Neural progenitor cell (in vitro differentiated cells): ENCODE measurements at regions not wholly inside any gene's neighbourhood (a gene's known extent, or its start where the extent isn't known, plus 50 kb on each side); places are given as distances from the start of the nearest gene placed in this dataset.

Experiments used
- CTCF ChIP-seq: fragments of 200-600 bp; sonication (generic); IDR thresholded peaks from 2 replicates; pipeline ENCODE4 v1.5.1; 2017; ENCODE audit warnings: antibody characterized with exemption, mild to moderate bottlenecking
- EZH2 ChIP-seq: fragments of 200-600 bp; sonication (generic); IDR thresholded peaks from 2 replicates; pipeline ENCODE4 v1.6.1; 2017; ENCODE audit warnings: antibody characterized with exemption, mild to moderate bottlenecking, moderate library complexity
- EZH2phosphoT487 ChIP-seq: fragments of 200-600 bp; sonication (generic); IDR thresholded peaks from 2 replicates; pipeline ENCODE4 v1.6.1; 2017; ENCODE audit warnings: antibody characterized with exemption

- no peak for TF ChIP-seq CTCF
- TF ChIP-seq EZH2: no peak
- no peak for TF ChIP-seq EZH2phosphoT487
Observed at GRCh38 chr17:77381185-77381700, 240.5 kb downstream of the SEC14L1 start.
